Ovary (tissue), 7 donors: ENCODE measurements at regions not wholly inside any gene's neighbourhood (a gene's known extent, or its start where the extent isn't known, plus 50 kb on each side); places are given as distances from the start of the nearest gene placed in this dataset.

Experiments
- DNase-seq, 5 donors: peaks; one replicate each; pipeline ENCODE4 v3.0.0-alpha.2; 2019 to 2020
- H3K27ac ChIP-seq, 2 donors: fragments of 200-600 bp; one replicate each; pipeline versions ENCODE4 v1.5.1 to v1.8.0; 2019 to 2022
- H3K27me3 ChIP-seq: fragments of 200-600 bp; one replicate; pipeline ENCODE4 v1.8.0; 2022
- H3K36me3 ChIP-seq: fragments of 200-600 bp; sonication (generic); one replicate; pipeline ENCODE4 v1.5.1; 2019
- H3K4me1 ChIP-seq: one replicate; pipeline ENCODE4 v1.8.1; 2013; ENCODE audit warnings: mild to moderate bottlenecking, moderate library complexity; ENCODE audit not compliant: insufficient read depth
- H3K4me3 ChIP-seq: fragments of 200-600 bp; sonication (generic); one replicate; pipeline ENCODE4 v1.5.1; 2017
- H3K9me3 ChIP-seq, 2 donors: fragments of 200-600 bp in 1 of 2; sonication (generic) in 1 of 2; one replicate each; pipeline versions ENCODE4 v1.5.1 to v1.8.1; 2013 to 2019; ENCODE audit warnings: mild to moderate bottlenecking in 1 of 2, moderate library complexity in 1 of 2
- EP300 ChIP-seq: sonication (generic); formaldehyde crosslinking; IDR thresholded peaks from one replicate; pipeline ENCODE4 v1.6.1; 2017; ENCODE audit warnings: antibody characterized with exemption
- POLR2A ChIP-seq: fragments of 450-650 bp; IDR thresholded peaks from one replicate; pipeline ENCODE4 v1.6.1; 2017; ENCODE audit warnings: antibody characterized with exemption, mild to moderate bottlenecking, moderate library complexity
- WGBS, 3 donors: extraction: QIAGEN DNeasy Blood & Tissue Kit in 1 of 3; methylation state at CpG; one replicate each; pipeline versions ENCODE4 v1.1.5 to v1.1.7; 2013 to 2017; 5-methylcytosine and 5-hydroxymethylcytosine counted together
- intact Hi-C, 4 donors: fragments of 100-400 bp; cut with DNase I; formaldehyde crosslinking; loops; one replicate each; pipeline versions ENCODE4 v1.11.0 to v1.15.1; 2022 to 2023
- TF ChIP-seq, protein P1 (sequence below), 3 donors: fragments of 450-650 bp in 2 of 3; fragments of 200-600 bp in 1 of 3; IDR thresholded peaks; one replicate each; pipeline versions ENCODE4 v1.5.1 to v1.8.0; 2016 to 2022; ENCODE audit warnings: antibody characterized with exemption in 3 of 3, mild to moderate bottlenecking in 1 of 3
- donor health status: DM: no; HTN: no; CAD: no; lungs with moderate emphysema.
- donor health status: DM: no; HTN: no; CAD: no.
- donor health status: Bipolar disorder and iron deficiency.
- donor health status: DM: no; HTN: no; CAD: no.
- donor health status: DM: yes; HTN: yes; CAD: no.

DNA sequence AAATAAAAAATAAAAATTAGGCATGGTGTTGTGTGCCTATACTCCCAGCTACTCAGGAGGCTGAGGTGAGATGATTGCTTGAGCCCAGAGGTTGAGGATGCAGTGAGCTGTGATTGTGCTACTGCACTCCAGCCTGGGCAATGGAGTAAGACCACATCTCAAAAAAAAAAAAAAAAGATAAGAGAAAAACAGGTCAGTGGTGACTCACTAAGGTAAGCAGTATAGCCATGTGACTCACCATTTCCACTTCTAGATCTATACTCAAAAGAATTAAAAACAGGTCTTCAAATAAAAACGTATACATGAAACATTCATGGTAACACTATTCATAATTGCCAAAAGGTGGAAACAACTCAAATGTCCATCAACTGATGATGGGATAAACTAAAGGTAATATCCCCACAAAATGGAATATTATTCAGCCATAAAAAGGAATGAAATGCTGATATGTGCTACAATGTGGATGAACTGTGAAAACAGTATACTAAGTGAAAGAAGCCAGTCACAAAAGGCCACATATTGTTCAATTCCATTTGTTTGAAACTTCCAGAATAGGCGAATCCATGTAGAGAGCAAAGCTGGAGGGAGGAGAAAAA is 75.1 kb downstream of the ZNF281 start:
- no peaks in the 10 kb centered on the region for H3K36me3 ChIP-seq
- H3K4me1 ChIP-seq: no peaks in the 10 kb centered on the region
- TF ChIP-seq EP300 (no peak), POLR2A (no peak)
- TF ChIP-seq, protein P1, sequence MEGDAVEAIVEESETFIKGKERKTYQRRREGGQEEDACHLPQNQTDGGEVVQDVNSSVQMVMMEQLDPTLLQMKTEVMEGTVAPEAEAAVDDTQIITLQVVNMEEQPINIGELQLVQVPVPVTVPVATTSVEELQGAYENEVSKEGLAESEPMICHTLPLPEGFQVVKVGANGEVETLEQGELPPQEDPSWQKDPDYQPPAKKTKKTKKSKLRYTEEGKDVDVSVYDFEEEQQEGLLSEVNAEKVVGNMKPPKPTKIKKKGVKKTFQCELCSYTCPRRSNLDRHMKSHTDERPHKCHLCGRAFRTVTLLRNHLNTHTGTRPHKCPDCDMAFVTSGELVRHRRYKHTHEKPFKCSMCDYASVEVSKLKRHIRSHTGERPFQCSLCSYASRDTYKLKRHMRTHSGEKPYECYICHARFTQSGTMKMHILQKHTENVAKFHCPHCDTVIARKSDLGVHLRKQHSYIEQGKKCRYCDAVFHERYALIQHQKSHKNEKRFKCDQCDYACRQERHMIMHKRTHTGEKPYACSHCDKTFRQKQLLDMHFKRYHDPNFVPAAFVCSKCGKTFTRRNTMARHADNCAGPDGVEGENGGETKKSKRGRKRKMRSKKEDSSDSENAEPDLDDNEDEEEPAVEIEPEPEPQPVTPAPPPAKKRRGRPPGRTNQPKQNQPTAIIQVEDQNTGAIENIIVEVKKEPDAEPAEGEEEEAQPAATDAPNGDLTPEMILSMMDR (IDR thresholded peaks at IDR 0.05): no peak
- DNase-seq: no peak
- H3K27me3 ChIP-seq: no peaks in the 10 kb centered on the region
- no peaks in the 10 kb centered on the region for H3K9me3 ChIP-seq
- H3K4me3 ChIP-seq: no peak overlapping the region
- WGBS, 3 donors: 84 to 89% (median 84%) methylated on average over 2 of the region's 2 CpGs
- intact Hi-C loops: no loop called here
- no peak overlapping the region for H3K27ac ChIP-seq

DNA sequence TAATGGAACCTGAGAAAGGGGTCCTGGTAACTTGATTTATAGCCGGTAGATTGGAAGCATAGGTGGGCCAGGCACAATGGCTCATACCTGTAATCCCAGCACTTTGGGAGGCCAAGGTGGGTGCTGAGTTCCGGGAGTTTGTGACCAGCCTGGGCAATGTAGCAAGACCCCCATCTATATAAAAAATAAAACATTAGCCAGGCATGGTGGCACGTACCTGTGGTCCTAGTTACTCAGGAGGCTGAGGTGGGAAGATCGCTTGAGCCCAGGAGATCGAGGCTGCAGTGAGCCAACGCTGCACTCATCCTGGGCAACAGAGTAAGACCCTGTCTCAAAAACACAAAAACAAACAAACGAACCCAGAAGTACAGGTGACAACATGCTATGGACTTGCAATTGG is 76.5 kb downstream of the ZNF281 start:
- intact Hi-C loops: no loop called here
- Histone ChIP-seq H3K9me3 (no peaks in the 10 kb centered on the region), H3K4me3 (no peak overlapping the region), H3K36me3 (no peaks in the 10 kb centered on the region), H3K27me3 (no peaks in the 10 kb centered on the region), H3K4me1 (no peaks in the 10 kb centered on the region), H3K27ac (no peak overlapping the region)
- no peak for DNase-seq
- 93 to 94% (median 93%) methylated on average over 7 of the region's 7 CpGs for WGBS, 3 donors
- no peak for TF ChIP-seq EP300
- TF ChIP-seq, protein P1 (IDR thresholded peaks at IDR 0.05): no peak

DNA sequence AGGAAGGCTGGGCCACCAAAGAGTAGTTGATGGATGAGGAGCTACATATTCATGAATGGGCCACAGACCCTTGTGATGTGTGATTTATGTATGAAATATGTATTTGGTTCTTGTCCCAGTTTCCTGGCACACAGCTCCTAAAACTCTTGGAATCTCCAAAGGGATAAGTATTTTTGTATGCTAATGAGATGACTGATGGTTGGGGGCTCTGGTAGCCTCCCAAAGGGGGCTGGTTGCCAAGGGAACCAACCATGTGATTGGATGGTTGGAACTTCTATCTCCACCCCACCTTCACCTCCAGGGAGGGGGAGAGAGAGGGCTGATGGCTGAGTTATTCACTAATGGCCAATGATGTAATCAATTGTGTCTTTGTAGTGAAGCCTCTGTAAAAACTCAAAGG is 77.1 kb downstream of the ZNF281 start:
- no peak for DNase-seq
- Histone ChIP-seq H3K4me3 (no peak overlapping the region), H3K27me3 (no peaks in the 10 kb centered on the region), H3K4me1 (no peaks in the 10 kb centered on the region), H3K9me3 (no peaks in the 10 kb centered on the region), H3K27ac (no peak overlapping the region), H3K36me3 (no peaks in the 10 kb centered on the region)
- TF ChIP-seq POLR2A (no peak), EP300 (no peak)
- TF ChIP-seq, protein P1 (IDR thresholded peaks at IDR 0.05): no peak
- intact Hi-C loops: no loop called here

DNA sequence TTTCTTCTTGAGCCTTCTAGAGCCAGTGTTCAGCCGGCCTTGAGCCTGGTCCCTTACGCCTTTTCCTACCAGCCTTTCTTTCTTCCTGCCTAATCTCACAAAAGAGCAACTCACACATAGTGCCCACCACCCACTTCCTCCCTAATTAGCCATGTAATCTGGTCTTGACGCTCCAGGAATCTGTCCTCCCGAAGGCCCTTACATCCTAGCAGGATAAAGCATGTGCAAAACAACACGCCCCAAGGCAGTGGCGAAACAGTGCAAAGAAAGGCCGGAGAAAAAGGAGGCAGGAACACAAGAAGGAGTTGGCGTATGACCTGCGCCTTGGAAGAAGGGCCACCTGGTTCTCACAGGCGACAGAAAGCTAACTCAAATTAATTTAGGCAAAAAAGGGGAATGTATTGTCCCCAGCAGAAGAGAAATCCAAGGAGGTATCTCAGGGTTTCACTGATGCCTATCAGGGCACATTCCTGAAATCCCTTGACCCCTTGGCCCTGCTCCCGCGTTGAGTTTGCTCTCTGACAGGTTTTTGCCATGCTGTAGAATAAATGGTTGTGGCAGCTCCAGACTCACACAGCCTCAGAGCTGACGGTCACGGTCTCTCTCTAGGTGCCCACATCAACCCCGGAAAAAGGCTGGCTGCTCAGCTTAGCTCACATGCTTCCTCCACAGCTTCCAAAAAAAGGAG is 79.0 kb downstream of the ZNF281 start:
- 53 to 61% (median 56%) methylated on average over 15 of the region's 15 CpGs for WGBS, 3 donors
- intact Hi-C loops: no loop called here
- H3K4me1 ChIP-seq: no peaks in the 10 kb centered on the region
- no peaks in the 10 kb centered on the region for H3K27me3 ChIP-seq
- TF ChIP-seq, protein P1 (IDR thresholded peaks at IDR 0.05): no peak
- TF ChIP-seq POLR2A (no peak), EP300 (no peak)
- no peaks in the 10 kb centered on the region for H3K9me3 ChIP-seq
- H3K27ac ChIP-seq: no peak overlapping the region
- no peaks in the 10 kb centered on the region for H3K36me3 ChIP-seq
- DNase-seq: no peak
- H3K4me3 ChIP-seq: no peak overlapping the region
